GM12873 (cell line): ENCODE measurements at regions not wholly inside any gene's neighbourhood (a gene's known extent, or its start where the extent isn't known, plus 50 kb on each side); places are given as distances from the start of the nearest gene placed in this dataset.
A peak's percentile ranks its signal among the peaks of the same experiment; 100 is the strongest.

ENCODE experiments used
- TF ChIP-seq, protein P1 (sequence below): IDR thresholded peaks from 2 replicates; pipeline ENCODE4 v1.5.1; 2012; ENCODE audit warnings: low read depth, mild to moderate bottlenecking, moderate library complexity, low read length, control low read depth; ENCODE audit not compliant: insufficient read depth; ENCODE audit errors: missing control alignments

DNA sequence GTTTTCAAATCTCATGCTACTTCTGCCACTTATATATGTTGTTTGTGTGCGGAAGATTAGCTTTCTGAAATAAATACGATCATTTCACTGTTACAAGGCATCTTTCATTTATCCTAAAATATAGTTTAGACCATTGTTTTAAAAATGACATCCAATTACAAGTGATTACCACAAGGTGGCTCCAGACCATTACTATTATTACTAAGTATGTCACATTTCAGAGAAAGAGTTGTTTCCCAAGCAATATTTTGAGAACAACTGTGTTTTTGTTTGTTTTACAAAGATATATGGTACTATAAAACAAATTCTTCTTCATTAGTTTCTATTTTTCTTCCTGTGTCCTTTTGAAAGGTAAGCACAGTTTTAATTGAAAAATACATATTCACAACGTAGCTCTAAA, 136.0 kb upstream of the RAP2B start:
- TF ChIP-seq, protein P1, sequence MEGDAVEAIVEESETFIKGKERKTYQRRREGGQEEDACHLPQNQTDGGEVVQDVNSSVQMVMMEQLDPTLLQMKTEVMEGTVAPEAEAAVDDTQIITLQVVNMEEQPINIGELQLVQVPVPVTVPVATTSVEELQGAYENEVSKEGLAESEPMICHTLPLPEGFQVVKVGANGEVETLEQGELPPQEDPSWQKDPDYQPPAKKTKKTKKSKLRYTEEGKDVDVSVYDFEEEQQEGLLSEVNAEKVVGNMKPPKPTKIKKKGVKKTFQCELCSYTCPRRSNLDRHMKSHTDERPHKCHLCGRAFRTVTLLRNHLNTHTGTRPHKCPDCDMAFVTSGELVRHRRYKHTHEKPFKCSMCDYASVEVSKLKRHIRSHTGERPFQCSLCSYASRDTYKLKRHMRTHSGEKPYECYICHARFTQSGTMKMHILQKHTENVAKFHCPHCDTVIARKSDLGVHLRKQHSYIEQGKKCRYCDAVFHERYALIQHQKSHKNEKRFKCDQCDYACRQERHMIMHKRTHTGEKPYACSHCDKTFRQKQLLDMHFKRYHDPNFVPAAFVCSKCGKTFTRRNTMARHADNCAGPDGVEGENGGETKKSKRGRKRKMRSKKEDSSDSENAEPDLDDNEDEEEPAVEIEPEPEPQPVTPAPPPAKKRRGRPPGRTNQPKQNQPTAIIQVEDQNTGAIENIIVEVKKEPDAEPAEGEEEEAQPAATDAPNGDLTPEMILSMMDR: peak; percentile 41

DNA sequence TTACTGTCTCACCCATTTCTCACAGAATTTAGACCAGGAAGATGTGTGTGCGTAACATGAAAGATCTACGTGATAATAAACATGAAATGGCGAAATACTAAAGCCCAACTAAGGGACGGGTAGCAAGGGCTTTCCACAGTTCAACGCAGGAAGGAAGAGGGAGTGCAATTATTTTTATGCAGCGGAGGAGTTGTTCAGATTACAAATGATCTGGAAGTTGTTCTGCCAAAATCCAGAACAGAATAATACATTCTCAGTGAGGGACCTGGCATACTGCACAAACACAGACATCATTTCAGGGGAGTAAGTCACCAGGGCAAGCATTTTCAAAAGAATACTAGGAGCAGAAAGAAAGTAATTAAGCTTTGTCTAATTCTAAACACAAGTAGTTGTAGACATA, 133.6 kb upstream of the RAP2B start:
- TF ChIP-seq, protein P1: no peak

DNA sequence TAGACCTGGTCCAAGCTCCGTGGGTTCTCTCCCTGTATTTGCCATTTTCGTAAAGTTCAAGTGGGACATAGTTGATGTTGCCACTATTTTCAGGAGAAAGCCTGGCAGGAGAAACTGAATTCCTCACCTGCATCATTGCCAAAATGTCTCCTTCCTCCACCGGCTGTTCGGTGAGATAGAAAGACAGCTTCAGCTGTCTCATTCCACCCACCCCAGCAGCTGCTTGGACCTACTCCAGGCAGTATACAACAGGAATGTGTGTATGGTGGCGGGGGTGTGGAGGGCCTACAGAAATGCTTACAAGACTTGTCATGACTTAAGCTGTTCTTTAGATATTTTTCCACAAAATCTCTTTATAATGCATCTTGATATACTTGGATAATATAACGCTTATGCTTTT, 132.7 kb upstream of the RAP2B start:
- TF ChIP-seq, protein P1: no peak

DNA sequence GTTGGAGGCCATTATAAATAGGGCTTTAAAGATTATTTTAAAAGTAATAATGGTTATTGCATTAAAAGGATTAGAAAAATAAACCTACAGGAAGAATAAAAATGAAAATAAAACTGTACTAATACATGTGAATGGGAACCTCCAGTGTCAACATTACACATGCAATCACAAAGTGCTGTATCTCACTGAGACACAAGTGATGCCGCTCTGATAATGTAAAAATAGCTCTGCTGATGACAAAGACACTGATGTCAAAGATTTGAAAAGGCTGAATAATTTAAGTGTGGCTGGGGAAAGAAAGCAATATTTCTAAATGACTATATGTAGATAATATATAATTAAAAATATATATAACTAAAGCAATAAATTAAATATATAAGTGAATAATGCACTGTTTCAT, 129.1 kb upstream of the RAP2B start:
- TF ChIP-seq, protein P1: no peak

DNA sequence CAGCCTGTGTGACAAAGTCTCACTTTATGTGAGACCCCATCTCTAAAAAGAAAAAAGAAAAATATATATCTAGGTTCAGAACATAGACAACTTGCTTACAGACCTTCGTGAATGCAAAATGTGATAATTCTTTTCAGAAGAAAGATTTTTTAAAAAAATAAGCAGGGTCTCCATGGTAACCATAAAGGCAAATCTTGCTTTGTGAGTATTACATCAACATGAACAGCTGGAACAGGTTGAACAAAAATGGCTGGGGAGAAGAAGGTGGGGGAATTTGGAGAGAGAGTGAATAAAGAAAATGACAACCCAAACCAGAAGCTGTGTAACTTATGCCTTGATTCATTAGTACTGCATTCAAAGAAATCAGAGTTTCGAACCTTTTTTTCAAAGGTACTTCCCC, 125.2 kb upstream of the RAP2B start:
- TF ChIP-seq, protein P1: no peak

DNA sequence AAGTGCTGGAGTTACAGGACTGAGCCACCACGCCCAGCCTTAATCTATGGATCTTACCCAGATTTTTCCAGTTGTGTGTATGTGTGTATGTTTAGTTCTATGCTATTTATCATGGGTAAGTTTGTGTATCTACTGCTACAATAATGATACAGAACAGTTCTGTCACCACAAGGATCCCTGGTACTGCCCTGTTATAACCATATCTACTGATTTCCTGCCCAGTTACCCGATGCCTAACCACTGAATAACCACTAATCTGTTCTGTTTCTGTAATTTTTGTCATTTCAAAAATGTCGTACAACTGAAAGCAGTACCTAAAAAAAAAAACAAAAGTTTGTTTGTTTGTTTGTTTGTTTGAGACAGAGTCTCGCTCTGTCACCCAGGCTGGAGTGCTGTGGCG, 123.7 kb upstream of the RAP2B start:
- TF ChIP-seq, protein P1: no peak

DNA sequence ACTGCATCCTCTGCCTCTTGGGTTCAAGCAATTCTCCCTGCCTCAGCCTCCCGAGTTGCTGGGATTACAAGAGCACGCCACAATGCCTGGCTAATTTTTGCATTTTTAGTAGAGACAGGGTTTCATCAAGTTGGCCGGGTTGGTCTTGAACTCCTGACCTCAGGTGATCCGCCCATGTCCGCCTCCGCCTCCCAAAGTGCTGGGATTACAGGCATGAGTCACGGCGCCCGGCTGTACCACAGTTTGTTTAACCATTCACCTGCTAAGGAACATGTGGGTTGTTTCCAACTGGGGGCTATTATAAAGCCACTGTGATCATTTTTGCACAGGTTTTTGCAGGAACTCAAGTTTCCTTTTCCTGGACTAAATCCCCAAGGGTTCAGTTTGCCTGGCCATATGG, 123.2 kb upstream of the RAP2B start:
- TF ChIP-seq, protein P1: no peak

DNA sequence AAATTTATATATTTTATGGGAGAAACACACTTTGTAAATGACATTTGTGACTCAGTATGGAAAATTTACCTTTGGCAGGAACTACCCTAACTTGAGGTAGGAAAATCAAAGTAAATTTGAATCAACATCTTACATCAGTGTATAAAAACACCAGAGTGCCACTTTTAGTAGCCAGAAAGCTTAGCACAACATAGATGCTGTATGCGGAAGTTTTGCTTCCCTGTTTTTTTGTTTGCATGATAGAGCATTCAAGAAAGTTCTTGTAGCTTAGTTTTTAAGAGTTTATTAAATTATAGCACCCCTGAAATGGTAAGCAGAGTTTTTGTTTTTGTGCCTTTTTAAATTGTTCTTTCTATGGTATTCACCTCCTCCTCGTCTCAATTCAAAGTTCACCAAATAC, 120.8 kb upstream of the RAP2B start:
- TF ChIP-seq, protein P1: no peak
